ENCODE measurements at regions not wholly inside any gene's neighbourhood (a gene's known extent, or its start where the extent isn't known, plus 50 kb on each side); places are given as distances from the start of the nearest gene placed in this dataset.
"Not testable (repeated sequence)": the region's sequence is repeated elsewhere in the genome, so short reads cannot be mapped to it uniquely, and the experiment has no call there.

- peak; percentile 95 for DNase-seq
These were observed 121.6 kb upstream of the ZNF92 start for GRCh38 chr7:65251851-65252620.

- DNase-seq, result no peak
These were observed 122.8 kb upstream of the ZNF92 start for GRCh38 chr7:65250697-65251395.

- no peak for DNase-seq
These were observed 123.4 kb upstream of the ZNF92 start for GRCh38 chr7:65250216-65250615.

- DNase-seq, result no peak
These were observed 126.2 kb upstream of the ZNF92 start for GRCh38 chr7:65247491-65247890.

- peak; percentile 83 for DNase-seq
These were observed 133.8 kb upstream of the ZNF92 start for GRCh38 chr7:65239707-65240352.

GRCh38 chr7:65239324-65239706 is 134.3 kb upstream of the ZNF92 start:
- no peak for DNase-seq

GRCh38 chr7:65238785-65239184 is 134.9 kb upstream of the ZNF92 start:
- no peak for DNase-seq

- DNase-seq, result no peak
These were observed 138.1 kb upstream of the ZNF92 start for GRCh38 chr7:65235586-65235985.

GRCh38 chr7:65233409-65234034 is 140.1 kb upstream of the ZNF92 start:
- DNase-seq, result no peak

GRCh38 chr7:65230231-65230630 is 143.4 kb upstream of the ZNF92 start:
- DNase-seq, result no peak

- DNase-seq, result no peak
These were observed 148.1 kb upstream of the ZNF92 start for GRCh38 chr7:65225422-65226006.

- DNase-seq, result no peak
These were observed 151.0 kb upstream of the ZNF92 start for GRCh38 chr7:65222655-65223054.

GRCh38 chr7:65221683-65222082 is 152.0 kb upstream of the ZNF92 start:
- no peak for DNase-seq

GRCh38 chr7:65219623-65220022 is 154.0 kb upstream of the ZNF92 start:
- DNase-seq, result peak; percentile 20

- peak; percentile 97 for DNase-seq
These were observed 157.2 kb upstream of the ZNF92 start for GRCh38 chr7:65216469-65216868.

GRCh38 chr7:65213260-65213659 is 160.4 kb upstream of the ZNF92 start:
- DNase-seq, result peak; percentile 90

- not testable (repeated sequence) for DNase-seq
These were observed 174.4 kb upstream of the ZNF92 start for GRCh38 chr7:65199221-65199620.

GRCh38 chr7:65193334-65194058 is 180.2 kb upstream of the ZNF92 start:
- DNase-seq, result peak; percentile 38

- not testable (repeated sequence) for DNase-seq
These were observed 170.6 kb upstream of the ERV3-1 start for GRCh38 chr7:65177041-65177440.

- DNase-seq, result not testable (repeated sequence)
These were observed 143.6 kb upstream of the ERV3-1 start for GRCh38 chr7:65150105-65150504.

- DNase-seq, result not testable (repeated sequence)
These were observed 139.8 kb upstream of the ERV3-1 start for GRCh38 chr7:65146118-65146914.

Measured in DMS53 (cell line).